Lung (tissue), 11 donors: ENCODE measurements at regions not wholly inside any gene's neighbourhood (a gene's known extent, or its start where the extent isn't known, plus 50 kb on each side); places are given as distances from the start of the nearest gene placed in this dataset.

Experiments used
- ATAC-seq: fragments of 200-7000 bp; cut with Tn5 transposase; one replicate; pipeline ENCODE4 v1.9.1; 2020; ENCODE audit warnings: moderate number of reproducible peaks; ENCODE audit not compliant: insufficient read depth, low FRiP score
- DNase-seq, 3 donors: peaks; one replicate each; pipeline ENCODE4 v3.0.0-alpha.2; 2013 to 2017
- H3K27ac ChIP-seq, 2 donors: one replicate each; pipeline ENCODE4 v1.5.1; 2013; ENCODE audit warnings: mild to moderate bottlenecking in 2 of 2, moderate library complexity in 2 of 2, control low read depth in 1 of 2, inconsistent platforms in 1 of 2, low read depth in 1 of 2, low read length in 1 of 2
- H3K27me3 ChIP-seq, 3 donors: one replicate each; pipeline ENCODE4 v1.5.1; 2013; ENCODE audit warnings: low read length in 2 of 3; ENCODE audit not compliant: control insufficient read depth in 3 of 3, insufficient read depth in 3 of 3
- H3K36me3 ChIP-seq, 4 donors: one replicate each; pipeline ENCODE4 v1.5.1; 2013; ENCODE audit warnings: low read length in 4 of 4, mild to moderate bottlenecking in 1 of 4, moderate library complexity in 1 of 4; ENCODE audit not compliant: control insufficient read depth in 4 of 4, insufficient read depth in 4 of 4
- H3K4me1 ChIP-seq, 5 donors: one replicate each; pipeline ENCODE4 v1.5.1; 2013; ENCODE audit warnings: low read length in 5 of 5, mild to moderate bottlenecking in 2 of 5, moderate library complexity in 1 of 5; ENCODE audit not compliant: control insufficient read depth in 5 of 5, insufficient read depth in 5 of 5
- H3K4me3 ChIP-seq: one replicate; pipeline ENCODE4 v1.5.1; 2013; ENCODE audit warnings: mild to moderate bottlenecking, control low read depth, moderate library complexity
- H3K9ac ChIP-seq, 2 donors: one replicate each; pipeline ENCODE4 v1.5.1; 2013; ENCODE audit warnings: low read length in 2 of 2, control low read depth in 1 of 2; ENCODE audit not compliant: insufficient read depth in 1 of 2
- H3K9me3 ChIP-seq, 4 donors: one replicate each; pipeline ENCODE4 v1.5.1; 2013; ENCODE audit warnings: low read length in 3 of 4, mild to moderate bottlenecking in 1 of 4, moderate library complexity in 1 of 4; ENCODE audit not compliant: control insufficient read depth in 4 of 4, insufficient read depth in 3 of 4
- CTCF ChIP-seq: IDR thresholded peaks from 2 replicates; pipeline ENCODE4 v1.5.1; 2012; ENCODE audit warnings: mild to moderate bottlenecking; ENCODE audit errors: control extremely low read depth, extremely low read depth
- WGBS, 2 donors: extraction: QIAGEN DNeasy Blood & Tissue Kit; methylation state at CpG; one replicate each; pipeline ENCODE4 v1.1.7; 2013; 5-methylcytosine and 5-hydroxymethylcytosine counted together
- donor health status: control.
- donor health status: control.
- donor health status: Bipolar disorder and iron deficiency.
- donor health status: healthy.
- donor health status: DM: yes; HTN: yes; CAD: no.

DNA sequence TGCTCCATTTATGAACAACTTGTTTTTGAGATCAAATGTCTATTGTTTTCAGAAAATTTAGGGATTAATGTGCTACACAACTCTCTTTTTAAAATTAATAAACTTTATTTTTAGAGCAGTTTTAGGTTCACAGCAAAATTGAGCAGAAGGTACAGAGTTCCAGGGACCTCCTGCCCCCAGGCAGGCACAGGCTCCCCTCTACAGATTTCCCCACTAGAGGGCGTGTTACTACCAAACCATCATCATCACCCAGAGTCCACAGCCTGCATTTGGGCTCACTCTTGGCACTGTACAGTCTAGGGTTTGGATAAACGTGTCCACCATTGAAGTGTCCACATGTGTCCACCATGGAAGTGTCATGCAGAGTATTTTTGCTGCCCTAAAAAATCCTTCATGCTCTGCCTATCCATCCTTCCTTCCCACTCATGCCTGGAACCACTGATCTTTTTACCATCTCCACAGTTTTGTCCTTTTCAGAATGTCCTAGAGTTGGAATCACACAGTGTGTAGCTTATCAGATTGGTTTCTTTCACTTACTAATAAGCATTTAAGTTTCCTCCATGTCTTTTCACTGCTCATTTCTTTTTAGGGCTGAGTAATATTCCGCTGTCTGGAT lies 61.7 kb downstream of the MRPL36 start:
- no peak for DNase-seq
- ATAC-seq: no peak
- H3K27ac ChIP-seq: no peak overlapping the region
- H3K4me1 ChIP-seq: no peaks in the 10 kb centered on the region
- peaks cover 0 to 5% (median 0%) of the 10 kb centered on the region in 3 donors for H3K27me3 ChIP-seq
- no peaks in the 10 kb centered on the region for H3K9me3 ChIP-seq
- no peak for TF ChIP-seq CTCF
- 34 to 37% methylated on average over 3 of the region's 3 CpGs for WGBS, 2 donors
- H3K36me3 ChIP-seq: no peaks in the 10 kb centered on the region
- H3K4me3 ChIP-seq: no peak overlapping the region
- H3K9ac ChIP-seq: no peak overlapping the region

GRCh38 chr5:1736889-1737711 lies 62.5 kb downstream of the MRPL36 start:
- ATAC-seq: no peak
- no peaks in the 10 kb centered on the region for H3K4me1 ChIP-seq
- no peak overlapping the region for H3K27ac ChIP-seq
- no peaks in the 10 kb centered on the region for H3K9me3 ChIP-seq
- H3K36me3 ChIP-seq: no peaks in the 10 kb centered on the region
- no peak for TF ChIP-seq CTCF
- no peak overlapping the region for H3K4me3 ChIP-seq
- no peak for DNase-seq
- H3K9ac ChIP-seq: no peak overlapping the region
- 69 to 74% methylated on average over 15 of the region's 15 CpGs for WGBS, 2 donors
- H3K27me3 ChIP-seq: peaks cover 0 to 5% (median 0%) of the 10 kb centered on the region in 3 donors

GRCh38 chr5:1736065-1736464 lies 63.6 kb downstream of the MRPL36 start:
- ATAC-seq: no peak
- no peaks in the 10 kb centered on the region for H3K36me3 ChIP-seq
- WGBS, 2 donors: 76 to 86% methylated on average over 4 of the region's 4 CpGs
- TF ChIP-seq CTCF: no peak
- no peak overlapping the region for H3K4me3 ChIP-seq
- no peak overlapping the region for H3K9ac ChIP-seq
- no peaks in the 10 kb centered on the region for H3K4me1 ChIP-seq
- no peak overlapping the region for H3K27ac ChIP-seq
- H3K27me3 ChIP-seq: peaks cover 0 to 5% (median 0%) of the 10 kb centered on the region in 3 donors
- DNase-seq: no peak
- H3K9me3 ChIP-seq: no peaks in the 10 kb centered on the region
